ENCODE measurements at regions not wholly inside any gene's neighbourhood (a gene's known extent, or its start where the extent isn't known, plus 50 kb on each side); places are given as distances from the start of the nearest gene placed in this dataset.

DNA sequence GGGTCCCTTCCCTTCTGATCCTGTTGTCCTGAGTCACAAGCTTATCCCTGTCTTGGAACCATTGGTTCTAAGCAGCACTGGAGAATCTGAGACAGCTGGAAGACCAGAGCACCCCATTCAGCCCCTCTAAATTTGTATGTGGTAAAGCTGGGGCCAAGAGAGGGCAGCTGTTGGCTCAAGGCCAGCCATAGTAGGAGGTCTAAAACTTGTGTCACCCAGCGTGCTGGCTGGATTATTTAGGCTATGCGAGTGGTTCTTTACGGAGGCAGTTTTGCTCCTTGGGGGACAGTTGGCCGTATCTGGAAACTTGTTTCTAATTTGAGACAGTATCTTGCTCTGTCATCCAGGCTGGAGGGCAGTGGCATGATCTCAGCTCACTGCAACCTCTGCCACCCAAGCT, 69.6 kb upstream of the GSE1 start:
- no peak for TF ChIP-seq EZH2phosphoT487 (IDR thresholded peaks at IDR 0.05; ENCODE audit: borderline replicate concordance, low read length)
- no peak overlapping the region for H3K4me3 ChIP-seq (ENCODE audit: low read length)
- no peaks in the 10 kb centered on the region for H3K36me3 ChIP-seq (ENCODE audit: control insufficient read depth, low read length)
- H3K27me3 ChIP-seq (ENCODE audit: control insufficient read depth, low read length), result no peaks in the 10 kb centered on the region
- H3K9me2 ChIP-seq (replicated peaks; ENCODE audit: control insufficient read depth, low read length), result no peaks in the 10 kb centered on the region
- no peaks in the 10 kb centered on the region for H3K9me3 ChIP-seq (ENCODE audit: control insufficient read depth, insufficient read depth, low read length)
- H3F3A ChIP-seq (ENCODE audit: control insufficient read depth, insufficient read depth), result no peaks in the 10 kb centered on the region
- no peaks in the 10 kb centered on the region for H3K79me2 ChIP-seq (ENCODE audit: control insufficient read depth, low read length)
- H3K27ac ChIP-seq (ENCODE audit: low read depth, low read length), result no peak overlapping the region
- no peaks in the 10 kb centered on the region for H4K20me1 ChIP-seq (ENCODE audit: control insufficient read depth, insufficient read depth, low read depth, low read length)
- no peak overlapping the region for H3K4me2 ChIP-seq (ENCODE audit: low read length)
- H3K4me1 ChIP-seq (ENCODE audit: control insufficient read depth, low read length), result no peaks in the 10 kb centered on the region

DNA sequence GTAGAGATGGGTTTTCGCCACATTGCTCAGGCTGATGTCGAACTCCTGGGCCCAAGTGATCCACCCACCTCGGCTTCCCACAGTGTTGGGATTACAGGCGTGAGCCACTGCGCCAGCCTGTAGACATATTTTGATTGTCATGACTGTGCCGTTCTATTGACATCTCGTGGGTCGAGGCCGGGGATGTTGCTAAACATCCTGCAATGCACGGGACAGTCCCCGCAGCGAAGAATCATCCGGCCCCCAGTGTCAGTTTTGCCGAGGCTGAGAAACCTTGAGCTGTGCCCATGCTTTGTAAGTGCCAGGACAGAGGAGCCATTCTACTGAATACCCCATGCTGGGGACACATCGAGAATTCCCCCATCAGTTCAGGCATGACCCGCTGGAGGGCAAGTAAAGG, 69.1 kb upstream of the GSE1 start:
- Histone ChIP-seq H3K4me1 (ENCODE audit: control insufficient read depth, low read length) (no peaks in the 10 kb centered on the region), H3K27ac (ENCODE audit: low read depth, low read length) (no peak overlapping the region), H3K79me2 (ENCODE audit: control insufficient read depth, low read length) (no peaks in the 10 kb centered on the region), H3K4me2 (ENCODE audit: low read length) (no peak overlapping the region), H3K9me3 (ENCODE audit: control insufficient read depth, insufficient read depth, low read length) (no peaks in the 10 kb centered on the region), H4K20me1 (ENCODE audit: control insufficient read depth, insufficient read depth, low read depth, low read length) (no peaks in the 10 kb centered on the region), H3K27me3 (ENCODE audit: control insufficient read depth, low read length) (no peaks in the 10 kb centered on the region), H3K9me2 (replicated peaks; ENCODE audit: control insufficient read depth, low read length) (no peaks in the 10 kb centered on the region), H3F3A (ENCODE audit: control insufficient read depth, insufficient read depth) (no peaks in the 10 kb centered on the region), H3K36me3 (ENCODE audit: control insufficient read depth, low read length) (no peaks in the 10 kb centered on the region), H3K4me3 (ENCODE audit: low read length) (no peak overlapping the region)
- TF ChIP-seq, protein P1, sequence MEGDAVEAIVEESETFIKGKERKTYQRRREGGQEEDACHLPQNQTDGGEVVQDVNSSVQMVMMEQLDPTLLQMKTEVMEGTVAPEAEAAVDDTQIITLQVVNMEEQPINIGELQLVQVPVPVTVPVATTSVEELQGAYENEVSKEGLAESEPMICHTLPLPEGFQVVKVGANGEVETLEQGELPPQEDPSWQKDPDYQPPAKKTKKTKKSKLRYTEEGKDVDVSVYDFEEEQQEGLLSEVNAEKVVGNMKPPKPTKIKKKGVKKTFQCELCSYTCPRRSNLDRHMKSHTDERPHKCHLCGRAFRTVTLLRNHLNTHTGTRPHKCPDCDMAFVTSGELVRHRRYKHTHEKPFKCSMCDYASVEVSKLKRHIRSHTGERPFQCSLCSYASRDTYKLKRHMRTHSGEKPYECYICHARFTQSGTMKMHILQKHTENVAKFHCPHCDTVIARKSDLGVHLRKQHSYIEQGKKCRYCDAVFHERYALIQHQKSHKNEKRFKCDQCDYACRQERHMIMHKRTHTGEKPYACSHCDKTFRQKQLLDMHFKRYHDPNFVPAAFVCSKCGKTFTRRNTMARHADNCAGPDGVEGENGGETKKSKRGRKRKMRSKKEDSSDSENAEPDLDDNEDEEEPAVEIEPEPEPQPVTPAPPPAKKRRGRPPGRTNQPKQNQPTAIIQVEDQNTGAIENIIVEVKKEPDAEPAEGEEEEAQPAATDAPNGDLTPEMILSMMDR (IDR thresholded peaks at IDR 0.05; ENCODE audit: low read depth, low read length, poor library complexity, severe bottlenecking), result no peak
- TF ChIP-seq EZH2phosphoT487 (IDR thresholded peaks at IDR 0.05; ENCODE audit: borderline replicate concordance, low read length), result no peak

DNA sequence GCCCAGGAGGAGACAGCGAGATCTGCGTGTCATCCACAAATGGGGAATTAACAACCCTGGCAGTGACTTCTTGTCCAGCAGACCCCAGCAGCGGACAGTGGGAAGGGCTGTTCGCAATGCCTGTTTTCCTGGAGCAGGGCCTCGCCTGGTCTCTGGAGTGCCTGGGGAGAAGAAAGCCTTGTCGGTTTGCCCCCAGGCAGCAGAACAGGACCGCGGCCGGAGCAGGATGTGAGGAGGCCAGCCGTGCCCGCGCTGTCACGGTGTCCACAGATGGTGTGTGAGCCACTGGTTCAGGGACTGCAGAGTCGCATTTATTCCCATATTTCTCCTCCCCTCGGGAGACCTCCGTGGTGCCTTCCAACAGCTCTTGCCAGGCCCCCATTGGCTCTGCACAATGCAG, 68.5 kb upstream of the GSE1 start:
- Histone ChIP-seq H3K9me3 (ENCODE audit: control insufficient read depth, insufficient read depth, low read length) (no peaks in the 10 kb centered on the region), H3K36me3 (ENCODE audit: control insufficient read depth, low read length) (no peaks in the 10 kb centered on the region), H3K4me3 (ENCODE audit: low read length) (no peak overlapping the region), H3K4me2 (ENCODE audit: low read length) (no peak overlapping the region), H3K9me2 (replicated peaks; ENCODE audit: control insufficient read depth, low read length) (no peaks in the 10 kb centered on the region), H3F3A (ENCODE audit: control insufficient read depth, insufficient read depth) (no peaks in the 10 kb centered on the region), H3K4me1 (ENCODE audit: control insufficient read depth, low read length) (no peaks in the 10 kb centered on the region), H3K27me3 (ENCODE audit: control insufficient read depth, low read length) (peaks cover 2% of the 10 kb centered on the region; the same call in 1 of the 2 replicates), H3K27ac (ENCODE audit: low read depth, low read length) (no peak overlapping the region), H4K20me1 (ENCODE audit: control insufficient read depth, insufficient read depth, low read depth, low read length) (no peaks in the 10 kb centered on the region), H3K79me2 (ENCODE audit: control insufficient read depth, low read length) (no peaks in the 10 kb centered on the region)
- no peak for TF ChIP-seq EZH2phosphoT487 (IDR thresholded peaks at IDR 0.05; ENCODE audit: borderline replicate concordance, low read length)
- TF ChIP-seq, protein P1 (IDR thresholded peaks at IDR 0.05; ENCODE audit: low read depth, low read length, poor library complexity, severe bottlenecking), result no peak

DNA sequence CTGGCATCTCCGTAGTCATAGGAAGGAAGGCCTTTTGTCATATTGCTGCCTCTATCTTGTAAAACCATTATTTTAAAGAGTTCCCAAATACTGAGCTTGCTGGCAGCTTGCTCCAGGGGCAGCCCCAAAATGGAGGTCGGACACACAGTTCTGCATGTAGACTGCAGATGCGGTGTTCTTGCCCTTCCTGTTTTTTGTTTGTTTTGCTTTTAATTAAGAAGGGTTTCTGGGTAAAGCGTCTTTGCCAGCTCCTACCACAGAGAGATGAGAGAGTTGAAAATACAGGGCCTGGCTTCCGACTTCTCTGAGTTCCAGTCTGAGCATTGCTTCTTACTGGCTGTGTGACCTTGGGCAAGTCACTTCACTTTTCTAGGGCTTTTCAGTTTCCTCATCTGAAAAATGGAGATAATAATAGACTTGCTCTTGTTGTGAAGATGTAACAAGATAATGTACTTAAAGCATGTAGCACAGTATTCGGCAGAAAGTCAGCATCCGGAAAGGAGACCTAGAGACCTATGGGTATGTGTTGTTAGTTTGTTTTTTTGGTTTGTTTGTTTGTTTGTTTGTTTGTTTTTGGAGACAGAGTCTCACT, 67.8 kb upstream of the GSE1 start:
- Histone ChIP-seq H3K27ac (ENCODE audit: low read depth, low read length) (no peak overlapping the region), H4K20me1 (ENCODE audit: control insufficient read depth, insufficient read depth, low read depth, low read length) (no peaks in the 10 kb centered on the region), H3K4me2 (ENCODE audit: low read length) (no peak overlapping the region), H3F3A (ENCODE audit: control insufficient read depth, insufficient read depth) (no peaks in the 10 kb centered on the region), H3K9me3 (ENCODE audit: control insufficient read depth, insufficient read depth, low read length) (no peaks in the 10 kb centered on the region), H3K36me3 (ENCODE audit: control insufficient read depth, low read length) (no peaks in the 10 kb centered on the region), H3K9me2 (replicated peaks; ENCODE audit: control insufficient read depth, low read length) (no peaks in the 10 kb centered on the region), H3K27me3 (ENCODE audit: control insufficient read depth, low read length) (peaks cover 5% of the 10 kb centered on the region), H3K4me1 (ENCODE audit: control insufficient read depth, low read length) (no peaks in the 10 kb centered on the region), H3K4me3 (ENCODE audit: low read length) (no peak overlapping the region), H3K79me2 (ENCODE audit: control insufficient read depth, low read length) (no peaks in the 10 kb centered on the region)
- TF ChIP-seq, protein P1 (IDR thresholded peaks at IDR 0.05; ENCODE audit: low read depth, low read length, poor library complexity, severe bottlenecking), result no peak
- TF ChIP-seq EZH2phosphoT487 (IDR thresholded peaks at IDR 0.05; ENCODE audit: borderline replicate concordance, low read length), result no peak
